ENCODE measurements at regions not wholly inside any gene's neighbourhood (a gene's known extent, or its start where the extent isn't known, plus 50 kb on each side); places are given as distances from the start of the nearest gene placed in this dataset.
A peak's percentile ranks its signal among the peaks of the same experiment; 100 is the strongest.
"Not testable (repeated sequence)": the region's sequence is repeated elsewhere in the genome, so short reads cannot be mapped to it uniquely, and the experiment has no call there.

- peak; percentile 2 for DNase-seq (ENCODE audit: low read depth)
These were observed 305.2 kb downstream of the RAB38 start for GRCh38 chr11:87870086-87870485.

GRCh38 chr11:87866951-87867350 lies 308.3 kb downstream of the RAB38 start:
- DNase-seq (ENCODE audit: low read depth), result no peak

GRCh38 chr11:87861030-87861429 lies 314.2 kb downstream of the RAB38 start:
- no peak for DNase-seq (ENCODE audit: low read depth)

- peak; percentile 2 for DNase-seq (ENCODE audit: low read depth)
These were observed 315.6 kb downstream of the RAB38 start for GRCh38 chr11:87859636-87860035.

- DNase-seq (ENCODE audit: low read depth), result no peak
These were observed 323.4 kb downstream of the RAB38 start for GRCh38 chr11:87851827-87852226.

GRCh38 chr11:87851234-87851633 lies 324.0 kb downstream of the RAB38 start:
- DNase-seq (ENCODE audit: low read depth), result peak; percentile 10

- no peak for DNase-seq (ENCODE audit: low read depth)
These were observed 326.0 kb downstream of the RAB38 start for GRCh38 chr11:87849216-87849615.

GRCh38 chr11:87840786-87841185 lies 334.5 kb downstream of the RAB38 start:
- DNase-seq (ENCODE audit: low read depth), result no peak

GRCh38 chr11:87832211-87832610 lies 343.0 kb downstream of the RAB38 start:
- no peak for DNase-seq (ENCODE audit: low read depth)

- no peak for DNase-seq (ENCODE audit: low read depth)
These were observed 355.2 kb downstream of the RAB38 start for GRCh38 chr11:87820011-87820410.

- peak; percentile 1 for DNase-seq (ENCODE audit: low read depth)
These were observed 356.1 kb downstream of the RAB38 start for GRCh38 chr11:87819151-87819550.

- no peak for DNase-seq (ENCODE audit: low read depth)
These were observed 362.5 kb downstream of the RAB38 start for GRCh38 chr11:87812571-87813365.

- DNase-seq (ENCODE audit: low read depth), result no peak
These were observed 364.8 kb downstream of the RAB38 start for GRCh38 chr11:87810486-87810885.

GRCh38 chr11:87809256-87809655 lies 366.0 kb downstream of the RAB38 start:
- no peak for DNase-seq (ENCODE audit: low read depth)

GRCh38 chr11:87804176-87804575 lies 371.1 kb downstream of the RAB38 start:
- DNase-seq (ENCODE audit: low read depth), result no peak

- no peak for DNase-seq (ENCODE audit: low read depth)
These were observed 371.5 kb downstream of the RAB38 start for GRCh38 chr11:87803748-87804147.

GRCh38 chr11:87784862-87785261 lies 390.4 kb downstream of the RAB38 start:
- not testable (repeated sequence) for DNase-seq (ENCODE audit: low read depth)

- no peak for DNase-seq (ENCODE audit: low read depth)
These were observed 395.2 kb downstream of the RAB38 start for GRCh38 chr11:87780068-87780413.

GRCh38 chr11:87779276-87780067 lies 395.8 kb downstream of the RAB38 start:
- DNase-seq (ENCODE audit: low read depth), result no peak

GRCh38 chr11:87778357-87778756 lies 396.9 kb downstream of the RAB38 start:
- peak; percentile 0 for DNase-seq (ENCODE audit: low read depth)

- no peak for DNase-seq (ENCODE audit: low read depth)
These were observed 400.2 kb downstream of the RAB38 start for GRCh38 chr11:87775036-87775435.

GRCh38 chr11:87769661-87770060 lies 405.6 kb downstream of the RAB38 start:
- DNase-seq (ENCODE audit: low read depth), result no peak

GRCh38 chr11:87767615-87768014 lies 407.6 kb downstream of the RAB38 start:
- DNase-seq (ENCODE audit: low read depth), result no peak
